Spleen (tissue), 7 donors: ENCODE measurements at regions not wholly inside any gene's neighbourhood (a gene's known extent, or its start where the extent isn't known, plus 50 kb on each side); places are given as distances from the start of the nearest gene placed in this dataset.

Experiments used
- CTCF ChIP-seq, 11 experiments: fragments of 200-600 bp in 7 of 11; fragments of 450-650 bp in 4 of 11; sonication (generic) in 4 of 11; IDR thresholded peaks in 8 of 11; conservative IDR thresholded peaks in 3 of 11; 1 replicate in 7 of 11; 2 replicates in 4 of 11; pipeline versions ENCODE4 v1.4.0 to v1.8.0; 2016 to 2021; ENCODE audit warnings: antibody characterized with exemption in 11 of 11, inconsistent platforms in 4 of 11, mild to moderate bottlenecking in 1 of 11
- POLR2A ChIP-seq, 3 donors: fragments of 450-650 bp; IDR thresholded peaks; one replicate each; pipeline ENCODE4 v1.5.1; 2017; ENCODE audit warnings: antibody characterized with exemption in 3 of 3, mild to moderate bottlenecking in 1 of 3
- POLR2AphosphoS5 ChIP-seq, 3 donors: sonication (generic); formaldehyde crosslinking; IDR thresholded peaks; one replicate each; pipeline ENCODE4 v1.5.1; 2017; ENCODE audit warnings: antibody characterized with exemption in 3 of 3
- donor health status: DM: no; HTN: no; CAD: no; lungs with moderate emphysema.
- donor health status: DM: no; HTN: no; CAD: no.
- donor health status: DM: no; HTN: no; CAD: no.

- no peak for TF ChIP-seq CTCF (IDR thresholded peaks at IDR 0.05 in 8 of 11, conservative IDR thresholded peaks at IDR 0.05 in 3 of 11)
- no peak for TF ChIP-seq POLR2A (IDR thresholded peaks at IDR 0.05)
- TF ChIP-seq POLR2AphosphoS5 (IDR thresholded peaks at IDR 0.05): no peak
These were observed 391.3 kb downstream of the GADD45G start for GRCh38 chr9:89996116-89996515.
